Subcutaneous abdominal adipose tissue (tissue), 5 donors: ENCODE measurements at regions not wholly inside any gene's neighbourhood (a gene's known extent, or its start where the extent isn't known, plus 50 kb on each side); places are given as distances from the start of the nearest gene placed in this dataset.

ENCODE experiments used
- H3K27ac ChIP-seq: one replicate; pipeline ENCODE4 v1.7.0; 2013; ENCODE audit warnings: low read depth, mild to moderate bottlenecking, inconsistent platforms, low read length, moderate library complexity
- H3K27me3 ChIP-seq, 5 donors: one replicate each; pipeline ENCODE4 v1.7.0; 2013; ENCODE audit warnings: low read length in 5 of 5, inconsistent platforms in 1 of 5; ENCODE audit not compliant: control insufficient read depth in 5 of 5, insufficient read depth in 4 of 5
- H3K36me3 ChIP-seq, 5 donors: one replicate each; pipeline ENCODE4 v1.7.0; 2013; ENCODE audit warnings: low read length in 5 of 5; ENCODE audit not compliant: control insufficient read depth in 5 of 5, insufficient read depth in 5 of 5
- H3K4me1 ChIP-seq, 5 donors: one replicate each; pipeline ENCODE4 v1.7.0; 2013; ENCODE audit warnings: low read length in 5 of 5, mild to moderate bottlenecking in 3 of 5, moderate library complexity in 1 of 5; ENCODE audit not compliant: control insufficient read depth in 5 of 5, insufficient read depth in 5 of 5
- H3K4me3 ChIP-seq, 5 donors: one replicate each; pipeline ENCODE4 v1.7.0; 2013; ENCODE audit warnings: low read length in 5 of 5, low read depth in 1 of 5
- H3K9ac ChIP-seq, 5 donors: one replicate each; pipeline ENCODE4 v1.7.0; 2013; ENCODE audit warnings: low read length in 5 of 5, mild to moderate bottlenecking in 4 of 5, moderate library complexity in 3 of 5
- H3K9me3 ChIP-seq, 5 donors: one replicate each; pipeline ENCODE4 v1.7.0; 2013; ENCODE audit warnings: low read length in 5 of 5; ENCODE audit not compliant: control insufficient read depth in 5 of 5
- donor health status: healthy.
- donor health status: healthy.
- donor health status: healthy.
- donor health status: healthy.
- donor health status: healthy.

DNA sequence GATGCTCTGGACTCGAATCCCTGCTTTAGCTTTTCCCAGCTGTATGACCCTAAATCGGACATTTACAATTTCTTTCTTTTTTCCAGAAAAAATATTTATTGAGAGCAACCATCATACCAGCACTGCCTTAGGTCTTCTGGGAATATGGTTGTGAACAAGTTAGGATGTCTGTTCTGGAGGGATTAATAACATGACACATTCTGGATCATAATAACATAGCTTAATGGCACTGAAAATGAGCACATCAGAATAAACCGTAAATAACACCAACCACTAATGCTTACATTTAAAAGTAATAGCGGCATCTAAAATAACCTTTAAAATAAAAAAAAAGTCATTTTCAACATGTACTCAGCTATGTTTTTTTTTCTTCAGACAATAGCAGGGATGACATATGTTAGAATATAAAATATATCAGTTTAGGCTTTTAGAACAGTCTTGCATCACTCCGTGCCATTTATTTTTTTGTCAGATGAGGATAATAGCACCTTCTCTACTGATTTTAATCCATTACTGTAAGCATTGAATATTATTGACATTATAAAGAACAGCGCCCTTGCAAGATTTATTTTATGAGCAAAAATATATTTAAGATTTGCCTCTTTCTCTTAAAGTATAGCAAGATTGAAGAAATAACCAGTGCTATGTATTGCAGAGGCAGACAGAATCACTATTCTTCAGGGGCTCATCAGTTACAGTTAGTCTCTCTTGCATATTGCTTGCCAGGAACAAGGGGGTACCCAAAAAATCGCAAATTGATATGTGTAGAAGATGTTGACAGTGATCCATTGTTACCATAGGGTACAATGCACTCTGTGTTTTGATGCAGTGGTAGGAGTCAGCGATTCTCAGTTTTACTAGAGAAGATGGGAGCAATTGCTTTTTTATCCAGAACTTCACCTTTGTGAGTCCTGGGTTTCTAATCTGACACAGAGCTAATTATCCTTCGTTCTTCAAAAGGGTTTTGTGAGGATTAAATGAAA lies 168.4 kb upstream of the NR3C1 start:
- no peaks in the 10 kb centered on the region for H3K9me3 ChIP-seq
- no peak overlapping the region for H3K4me3 ChIP-seq
- H3K9ac ChIP-seq = no peak overlapping the region
- H3K27me3 ChIP-seq = no peaks in the 10 kb centered on the region
- no peak overlapping the region for H3K27ac ChIP-seq
- peaks cover 4 to 23% (median 18%) of the 10 kb centered on the region in 5 donors for H3K4me1 ChIP-seq
- no peaks in the 10 kb centered on the region for H3K36me3 ChIP-seq

DNA sequence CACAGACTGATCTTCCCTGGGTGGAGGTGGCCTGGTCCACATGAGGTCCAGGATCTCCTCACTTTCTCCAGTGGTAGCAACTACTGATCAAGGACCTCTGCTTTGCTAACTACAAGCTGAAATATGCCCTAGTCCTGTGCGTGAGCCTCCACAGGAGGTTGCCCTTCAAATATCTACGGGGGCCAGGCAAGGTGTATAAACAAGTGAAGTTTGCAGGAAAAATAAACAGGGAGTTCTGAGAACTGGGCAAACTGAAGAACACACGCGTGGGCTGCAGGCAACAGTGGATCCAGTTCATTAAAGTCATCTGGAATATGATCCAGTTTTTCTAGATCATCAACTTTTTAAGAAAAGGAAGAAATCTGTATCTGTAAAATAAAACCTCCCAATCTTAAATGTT lies 167.5 kb upstream of the NR3C1 start:
- Histone ChIP-seq H3K9me3 (no peaks in the 10 kb centered on the region), H3K9ac (no peak overlapping the region), H3K36me3 (no peaks in the 10 kb centered on the region), H3K27ac (no peak overlapping the region), H3K27me3 (no peaks in the 10 kb centered on the region), H3K4me3 (no peak overlapping the region), H3K4me1 (peaks cover 4 to 15% (median 13%) of the 10 kb centered on the region in 5 donors)

DNA sequence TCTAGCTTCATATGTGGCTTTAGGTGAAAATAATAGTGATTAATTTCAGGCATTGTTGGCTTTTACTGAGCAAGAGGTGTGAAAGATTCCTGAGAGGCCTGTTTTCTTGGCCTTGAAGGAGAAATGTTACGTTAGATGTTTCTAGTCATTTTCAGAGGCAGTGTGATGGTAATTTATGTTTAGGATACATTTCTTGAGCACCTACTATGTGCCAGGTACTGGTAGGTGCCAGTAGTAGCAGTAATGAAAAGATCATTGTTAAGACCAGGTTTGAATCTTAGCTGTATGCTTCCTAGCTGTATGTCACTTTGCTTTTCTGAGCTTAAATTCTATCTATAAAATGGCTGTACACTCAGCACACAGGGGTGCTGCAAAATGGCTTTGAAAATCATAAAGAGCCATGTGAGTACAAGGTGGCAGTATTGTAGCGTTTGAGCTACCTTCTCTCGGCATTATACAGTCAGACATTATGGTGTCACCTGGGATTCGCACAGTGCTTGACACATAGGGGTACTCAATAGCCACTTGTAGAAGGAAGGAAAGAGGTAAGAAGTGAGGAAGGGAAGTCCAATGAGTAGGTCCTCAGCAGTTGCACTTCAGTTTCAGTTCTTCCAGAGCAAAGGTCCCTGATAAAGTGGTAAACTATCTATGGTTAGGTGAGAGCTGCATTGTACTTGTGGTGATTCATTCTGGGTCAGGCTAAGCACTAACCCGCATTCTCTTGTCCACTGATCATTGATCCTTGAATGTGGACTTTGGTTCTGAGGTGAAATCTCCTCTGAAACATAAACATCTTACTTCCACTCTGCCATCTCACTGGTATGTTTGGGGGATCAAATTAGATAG lies 166.5 kb upstream of the NR3C1 start:
- no peak overlapping the region for H3K9ac ChIP-seq
- no peaks in the 10 kb centered on the region for H3K9me3 ChIP-seq
- no peaks in the 10 kb centered on the region for H3K27me3 ChIP-seq
- no peaks in the 10 kb centered on the region for H3K36me3 ChIP-seq
- H3K4me3 ChIP-seq = no peak overlapping the region
- peaks cover 4 to 11% (median 9%) of the 10 kb centered on the region in 5 donors for H3K4me1 ChIP-seq
- no peak overlapping the region for H3K27ac ChIP-seq

DNA sequence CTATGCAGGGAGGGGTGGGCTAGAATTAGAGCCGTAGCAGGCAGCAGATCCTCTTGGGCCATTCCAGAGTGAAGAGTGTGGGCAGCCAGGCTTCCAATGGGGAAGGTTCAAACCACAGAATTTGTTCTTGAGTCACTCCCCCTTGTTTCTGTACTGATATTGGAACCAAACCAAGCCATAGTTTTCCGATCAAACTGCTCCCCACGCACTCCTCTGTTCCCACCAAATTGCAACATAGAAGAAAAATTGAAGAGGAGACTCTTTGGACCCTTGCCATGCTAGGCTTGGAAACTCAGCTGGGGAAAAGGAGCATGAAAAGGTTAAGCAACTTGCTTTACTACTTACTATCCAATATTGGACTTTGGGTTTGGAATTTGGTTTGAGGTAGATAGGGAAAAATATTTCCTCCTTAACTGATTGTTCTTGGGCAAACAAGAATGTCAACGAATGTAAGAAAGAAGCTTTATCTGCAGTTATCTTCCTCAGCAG lies 165.8 kb upstream of the NR3C1 start:
- peaks cover 4 to 10% (median 8%) of the 10 kb centered on the region in 5 donors for H3K4me1 ChIP-seq
- no peak overlapping the region for H3K4me3 ChIP-seq
- H3K9ac ChIP-seq = no peak overlapping the region
- H3K9me3 ChIP-seq = no peaks in the 10 kb centered on the region
- H3K27ac ChIP-seq = no peak overlapping the region
- no peaks in the 10 kb centered on the region for H3K36me3 ChIP-seq
- H3K27me3 ChIP-seq = no peaks in the 10 kb centered on the region

DNA sequence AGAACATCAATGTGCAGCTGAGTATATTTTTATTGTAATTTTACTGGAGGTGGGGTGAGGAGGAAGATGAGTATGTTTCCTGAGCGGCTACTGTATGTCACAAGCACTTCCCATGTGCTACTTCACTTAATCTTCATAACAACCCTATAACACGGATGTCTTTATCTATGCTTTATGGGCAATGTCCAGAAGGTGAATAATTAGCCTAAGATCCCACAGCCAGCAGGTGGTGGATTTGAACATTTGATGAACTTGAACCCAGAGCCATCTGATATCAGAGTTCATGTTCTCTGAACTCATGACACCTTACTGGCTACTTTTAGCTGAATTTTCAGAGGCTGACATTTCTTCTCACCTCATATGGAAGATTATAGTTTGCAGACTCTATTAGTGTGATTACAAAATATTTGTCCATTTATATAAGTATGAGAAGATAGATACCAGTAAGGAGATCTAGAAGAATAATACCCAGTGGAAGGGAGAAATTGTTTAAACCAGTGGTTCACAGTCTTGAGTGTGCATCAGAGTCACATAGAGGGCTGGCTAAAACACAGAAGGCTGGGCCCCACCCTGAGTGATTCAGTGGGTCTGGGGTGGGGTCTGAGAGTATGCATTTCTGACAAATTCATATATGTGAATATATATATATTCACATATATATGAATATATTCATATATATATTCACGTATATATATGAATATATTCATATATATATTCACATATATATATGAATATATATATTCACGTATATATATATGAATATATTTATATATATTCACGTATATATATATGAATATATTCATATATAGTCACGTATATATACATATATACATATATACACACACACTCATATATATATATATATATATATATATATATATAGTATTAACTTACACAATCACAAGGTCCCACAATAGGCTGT lies 164.4 kb upstream of the NR3C1 start:
- no peak overlapping the region for H3K4me3 ChIP-seq

DNA sequence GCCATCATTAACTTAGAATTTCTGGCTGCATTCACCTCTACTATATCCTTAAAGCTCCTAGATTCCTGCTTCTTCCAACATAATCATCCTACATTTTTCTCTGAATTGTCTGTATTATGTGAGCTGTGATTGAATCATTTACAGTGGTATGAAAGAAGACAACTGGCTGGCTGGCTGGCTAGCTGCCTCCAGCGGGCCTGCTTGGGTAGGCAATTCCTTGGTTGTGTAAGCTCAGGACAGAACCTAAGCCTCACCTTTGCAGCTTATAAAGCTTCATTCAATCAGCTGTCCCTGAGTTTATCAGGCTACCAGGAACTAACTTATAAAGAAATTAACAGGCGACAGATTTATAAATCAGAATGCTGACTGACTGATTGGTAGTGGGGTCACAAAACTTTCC lies 162.7 kb upstream of the NR3C1 start:
- no peaks in the 10 kb centered on the region for H3K9me3 ChIP-seq
- no peak overlapping the region for H3K27ac ChIP-seq
- no peak overlapping the region for H3K4me3 ChIP-seq
- no peaks in the 10 kb centered on the region for H3K27me3 ChIP-seq
- no peak overlapping the region for H3K9ac ChIP-seq
- H3K36me3 ChIP-seq = no peaks in the 10 kb centered on the region
- H3K4me1 ChIP-seq = peaks cover 4 to 10% (median 7%) of the 10 kb centered on the region in 5 donors

More for the DNA sequence above, 164.4 kb upstream of the NR3C1 start:
- Histone ChIP-seq H3K27ac (no peak overlapping the region), H3K36me3 (no peaks in the 10 kb centered on the region), H3K9ac (no peak overlapping the region), H3K27me3 (no peaks in the 10 kb centered on the region), H3K9me3 (no peaks in the 10 kb centered on the region), H3K4me1 (peaks cover 4 to 10% (median 7%) of the 10 kb centered on the region in 5 donors)

DNA sequence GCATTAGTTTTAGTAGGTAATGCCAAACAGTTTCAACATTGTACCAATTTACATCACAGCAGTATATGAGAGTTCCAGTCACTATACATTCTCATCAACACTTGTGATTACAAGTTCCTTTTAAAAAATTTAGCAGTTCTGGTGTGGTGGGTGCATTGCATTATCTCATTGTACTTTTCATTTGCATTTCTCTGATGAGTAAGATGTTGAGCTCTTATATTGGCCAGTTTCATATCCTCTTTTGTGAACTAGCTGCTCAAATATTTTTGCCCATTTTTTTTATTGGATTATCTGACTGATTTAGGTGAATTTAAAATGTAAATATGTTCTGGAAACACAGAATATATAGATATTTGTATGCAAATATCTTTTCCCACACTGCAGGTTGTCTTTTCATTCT lies 160.9 kb upstream of the NR3C1 start:
- peaks cover 4 to 8% (median 7%) of the 10 kb centered on the region in 5 donors for H3K4me1 ChIP-seq
- no peak overlapping the region for H3K27ac ChIP-seq
- no peaks in the 10 kb centered on the region for H3K36me3 ChIP-seq
- H3K9ac ChIP-seq = no peak overlapping the region
- H3K27me3 ChIP-seq = no peaks in the 10 kb centered on the region
- H3K4me3 ChIP-seq = no peak overlapping the region
- H3K9me3 ChIP-seq = no peaks in the 10 kb centered on the region

DNA sequence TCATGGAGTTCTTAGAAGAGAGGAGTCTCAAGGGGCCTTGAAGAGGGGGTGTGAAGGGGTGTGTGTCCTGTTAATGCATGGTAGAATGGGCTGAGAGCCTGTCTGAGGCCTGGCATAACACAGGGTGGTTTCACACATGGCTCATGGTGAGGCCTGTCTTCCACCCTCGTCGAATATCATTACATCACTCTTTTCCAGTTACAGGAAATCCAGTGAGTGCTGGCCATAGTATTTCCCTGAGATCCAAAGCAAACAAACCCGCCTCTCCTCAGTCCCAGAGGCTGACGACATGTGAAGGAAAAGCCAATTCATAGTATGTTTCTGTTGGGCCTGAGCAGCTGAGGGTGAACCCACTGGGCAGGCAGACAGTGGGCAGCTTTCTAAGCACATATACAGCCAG lies 159.4 kb upstream of the NR3C1 start:
- peak overlapping the region in 1 of 5 donors; percentile 9 for H3K9ac ChIP-seq
- H3K4me1 ChIP-seq = no peaks in the 10 kb centered on the region
- H3K4me3 ChIP-seq = no peak overlapping the region
- no peaks in the 10 kb centered on the region for H3K9me3 ChIP-seq
- H3K36me3 ChIP-seq = no peaks in the 10 kb centered on the region
- no peak overlapping the region for H3K27ac ChIP-seq
- no peaks in the 10 kb centered on the region for H3K27me3 ChIP-seq

DNA sequence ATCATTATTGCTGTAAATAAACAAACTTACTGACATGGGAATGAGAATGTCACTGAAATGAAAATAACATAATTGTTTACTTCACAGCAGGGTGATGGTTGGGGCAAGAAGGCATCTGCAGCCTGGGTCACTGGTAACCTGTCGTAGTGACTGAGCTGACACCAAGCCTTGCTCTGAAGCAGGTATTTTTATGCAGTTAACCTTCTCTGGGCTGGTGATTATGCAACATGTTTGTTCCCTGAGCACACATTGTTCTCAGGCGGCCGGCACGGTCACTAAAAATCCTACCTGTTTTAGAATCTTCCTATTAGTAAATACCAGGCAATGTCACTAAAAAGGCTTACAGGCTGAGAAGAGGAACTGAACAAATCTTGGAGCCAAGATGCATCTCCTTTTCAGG lies 157.7 kb upstream of the NR3C1 start:
- H3K4me3 ChIP-seq = no peak overlapping the region
- H3K9me3 ChIP-seq = no peaks in the 10 kb centered on the region
- no peak overlapping the region for H3K27ac ChIP-seq
- no peaks in the 10 kb centered on the region for H3K27me3 ChIP-seq
- peaks cover 0 to 6% (median 0%) of the 10 kb centered on the region in 5 donors for H3K4me1 ChIP-seq
- H3K9ac ChIP-seq = no peak overlapping the region
- H3K36me3 ChIP-seq = no peaks in the 10 kb centered on the region
